Neural cell (in vitro differentiated cells): ENCODE measurements at regions not wholly inside any gene's neighbourhood (a gene's known extent, or its start where the extent isn't known, plus 50 kb on each side); places are given as distances from the start of the nearest gene placed in this dataset.

ENCODE experiments used
- H2AFZ ChIP-seq: fragments of 200-600, 300-800 bp; sonication (generic), shearing (Covaris generic); 2 replicates; pipeline ENCODE4 v1.6.0; 2014; ENCODE audit warnings: low read depth, mild to moderate bottlenecking, antibody characterized with exemption, low read length, moderate library complexity
- H3F3A ChIP-seq: fragments of 200-600 bp; shearing (Covaris generic); 2 replicates; pipeline ENCODE4 v1.6.1; 2016; ENCODE audit warnings: mild to moderate bottlenecking, moderate library complexity, mixed read lengths, antibody characterized with exemption, low read length; ENCODE audit not compliant: insufficient read depth, poor library complexity, severe bottlenecking
- H3K27ac ChIP-seq: fragments of 200-600, 300-800 bp; sonication (generic), shearing (Covaris generic); 2 replicates; pipeline ENCODE4 v1.5.1; 2014; ENCODE audit warnings: mild to moderate bottlenecking, low read length, moderate library complexity
- H3K27me3 ChIP-seq: fragments of 300-800, 200-600 bp; sonication (generic), shearing (Covaris generic); 2 replicates; pipeline ENCODE4 v1.6.0; 2014; ENCODE audit warnings: mild to moderate bottlenecking, low read depth, low read length, moderate library complexity; ENCODE audit not compliant: insufficient read depth
- H3K36me3 ChIP-seq: fragments of 300-800, 200-600 bp; sonication (generic), shearing (Covaris generic); 2 replicates; pipeline ENCODE4 v1.5.1; 2014; ENCODE audit warnings: mild to moderate bottlenecking, antibody characterized with exemption, low read length, moderate library complexity; ENCODE audit not compliant: insufficient read depth
- H3K4me2 ChIP-seq: fragments of 300-800, 200-600 bp; sonication (generic), shearing (Covaris generic); 2 replicates; pipeline ENCODE4 v1.6.0; 2014; ENCODE audit warnings: mild to moderate bottlenecking, low read length
- H3K4me3 ChIP-seq: fragments of 300-800, 200-600 bp; sonication (generic), shearing (Covaris generic); 2 replicates; pipeline ENCODE4 v1.5.1; 2014; ENCODE audit warnings: mild to moderate bottlenecking, low read length, moderate library complexity
- H3K79me2 ChIP-seq: fragments of 200-600 bp; shearing (Covaris generic); replicated peaks from 2 replicates; pipeline ENCODE4 v1.6.0; 2014; ENCODE audit warnings: mild to moderate bottlenecking, low read length, moderate library complexity; ENCODE audit not compliant: insufficient read depth
- H3K9ac ChIP-seq: fragments of 300-800, 200-600 bp; sonication (generic), shearing (Covaris generic); 2 replicates; pipeline ENCODE4 v1.6.1; 2016; ENCODE audit warnings: mild to moderate bottlenecking, low read length, mixed read lengths
- H3K9me2 ChIP-seq: fragments of 200-600 bp; shearing (Covaris generic); 2 replicates; pipeline ENCODE4 v1.6.1; 2016; ENCODE audit warnings: mild to moderate bottlenecking, low read length, mixed read lengths; ENCODE audit not compliant: insufficient read depth
- H3K9me3 ChIP-seq: fragments of 200-600, 300-800 bp; sonication (generic), shearing (Covaris generic); 2 replicates; pipeline ENCODE4 v1.6.1; 2016; ENCODE audit warnings: mild to moderate bottlenecking, mixed run types, low read length, moderate library complexity, mixed read lengths
- H4K20me1 ChIP-seq: fragments of 200-600 bp; shearing (Covaris generic); 2 replicates; pipeline ENCODE4 v1.6.1; 2016; ENCODE audit warnings: mild to moderate bottlenecking, mixed run types; ENCODE audit not compliant: insufficient read depth
- CTCF ChIP-seq: fragments of 450-650 bp; IDR thresholded peaks from 2 replicates; pipeline ENCODE4 v1.5.1; 2014; ENCODE audit warnings: antibody characterized with exemption, mild to moderate bottlenecking, moderate library complexity; ENCODE audit not compliant: poor library complexity, severe bottlenecking
- EP300 ChIP-seq: fragments of 450-650 bp; conservative IDR thresholded peaks from 2 replicates; pipeline ENCODE4 v1.6.1; 2014; ENCODE audit warnings: antibody characterized with exemption, mild to moderate bottlenecking, moderate library complexity; ENCODE audit not compliant: poor library complexity, severe bottlenecking
- EZH2 ChIP-seq: fragments of 200-600, 300-800 bp; shearing (Covaris generic), sonication (generic); IDR thresholded peaks from 2 replicates; pipeline ENCODE4 v1.6.1; 2014; ENCODE audit warnings: antibody characterized with exemption, low read length, borderline replicate concordance, mild to moderate bottlenecking; ENCODE audit not compliant: insufficient read depth, poor library complexity, severe bottlenecking
- MXI1 ChIP-seq: fragments of 450-650 bp; conservative IDR thresholded peaks from 2 replicates; pipeline ENCODE4 v1.6.1; 2014; ENCODE audit warnings: antibody characterized with exemption, mild to moderate bottlenecking; ENCODE audit not compliant: poor library complexity, severe bottlenecking
- POLR2AphosphoS5 ChIP-seq: IDR thresholded peaks from 2 replicates; pipeline ENCODE4 v1.6.1; 2012
- RAD21 ChIP-seq: fragments of 450-650 bp; conservative IDR thresholded peaks from 2 replicates; pipeline ENCODE4 v1.6.1; 2014; ENCODE audit warnings: antibody characterized with exemption, mild to moderate bottlenecking, moderate library complexity
- REST ChIP-seq: IDR thresholded peaks from 2 replicates; pipeline ENCODE4 v1.6.1; 2012; ENCODE audit warnings: borderline replicate concordance
- SMC3 ChIP-seq: fragments of 450-650 bp; conservative IDR thresholded peaks from 2 replicates; pipeline ENCODE4 v1.6.1; 2014; ENCODE audit warnings: antibody characterized with exemption, mild to moderate bottlenecking, moderate library complexity; ENCODE audit not compliant: poor library complexity
- TAF1 ChIP-seq: IDR thresholded peaks from 2 replicates; pipeline ENCODE4 v1.6.1; 2012; ENCODE audit warnings: low read depth

- H3K27me3 ChIP-seq, result no peaks in the 10 kb centered on the region
- no peaks in the 10 kb centered on the region for H3K9me3 ChIP-seq
- no peak overlapping the region for H3K4me3 ChIP-seq
- no peak for TF ChIP-seq REST
- no peak for TF ChIP-seq MXI1
- no peak for TF ChIP-seq CTCF
- TF ChIP-seq POLR2AphosphoS5, result no peak
- TF ChIP-seq SMC3, result no peak
- TF ChIP-seq EZH2, result no peak
- TF ChIP-seq EP300, result no peak
- TF ChIP-seq TAF1, result no peak
- TF ChIP-seq RAD21, result no peak
- no peaks in the 10 kb centered on the region for H3K79me2 ChIP-seq
- H3K27ac ChIP-seq, result no peak overlapping the region
- H3K9me2 ChIP-seq, result no peaks in the 10 kb centered on the region
- no peak overlapping the region for H3K9ac ChIP-seq
- H3K4me2 ChIP-seq, result no peak overlapping the region
- H3F3A ChIP-seq, result no peaks in the 10 kb centered on the region
- no peaks in the 10 kb centered on the region for H3K36me3 ChIP-seq
- H2AFZ ChIP-seq, result no peak overlapping the region
- H4K20me1 ChIP-seq, result no peaks in the 10 kb centered on the region
These were observed 179.3 kb downstream of the RNF152 start for GRCh38 chr18:61713502-61713901.

GRCh38 chr18:61710082-61710620, 182.7 kb downstream of the RNF152 start:
- Histone ChIP-seq H2AFZ (no peak overlapping the region), H3K4me3 (no peak overlapping the region), H3K9me3 (no peaks in the 10 kb centered on the region), H3K9ac (no peak overlapping the region), H3K27ac (no peak overlapping the region), H3K4me2 (no peak overlapping the region), H3F3A (no peaks in the 10 kb centered on the region), H3K9me2 (no peaks in the 10 kb centered on the region), H3K79me2 (no peaks in the 10 kb centered on the region), H4K20me1 (no peaks in the 10 kb centered on the region), H3K36me3 (no peaks in the 10 kb centered on the region), H3K27me3 (no peaks in the 10 kb centered on the region)
- no peak for TF ChIP-seq EP300
